HG03354 (cell line): ENCODE measurements at regions not wholly inside any gene's neighbourhood (a gene's known extent, or its start where the extent isn't known, plus 50 kb on each side); places are given as distances from the start of the nearest gene placed in this dataset.

Experiments used
- ATAC-seq: cut with Tn5 transposase; IDR thresholded peaks from one replicate; pipeline ENCODE4 v1.9.1; 2021; ENCODE audit warnings: mild to moderate bottlenecking; ENCODE audit not compliant: unreplicated experiment, poor library complexity, severe bottlenecking

DNA sequence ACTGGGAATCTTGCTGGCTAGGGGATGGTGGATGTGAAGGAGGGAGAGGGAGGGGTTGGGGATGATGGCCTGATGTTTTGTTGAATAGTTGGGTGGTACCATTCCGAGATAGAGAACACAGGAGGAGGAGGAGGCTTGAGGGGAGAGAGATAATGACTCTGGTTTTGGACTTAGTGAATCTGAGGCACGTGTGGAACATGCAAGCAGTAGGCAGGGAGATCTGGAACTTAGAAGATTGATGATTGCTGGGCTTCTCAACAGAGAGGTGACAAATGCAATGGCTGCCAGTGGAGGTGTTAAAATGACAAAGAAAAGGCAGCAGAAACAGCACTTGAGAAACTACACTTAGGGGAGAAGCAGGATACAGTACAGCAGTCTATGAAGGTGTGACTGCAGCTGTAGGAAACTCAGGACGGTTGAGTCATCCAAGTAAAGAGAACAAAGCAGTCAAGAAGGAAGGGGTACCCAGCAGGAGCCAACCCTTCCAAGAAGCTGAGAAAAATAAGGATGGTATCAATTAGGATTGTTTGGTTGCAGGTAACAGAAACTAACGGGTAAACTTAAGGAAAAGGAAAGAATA lies 186.8 kb upstream of the FOXN2 start:
- ATAC-seq = no peak

DNA sequence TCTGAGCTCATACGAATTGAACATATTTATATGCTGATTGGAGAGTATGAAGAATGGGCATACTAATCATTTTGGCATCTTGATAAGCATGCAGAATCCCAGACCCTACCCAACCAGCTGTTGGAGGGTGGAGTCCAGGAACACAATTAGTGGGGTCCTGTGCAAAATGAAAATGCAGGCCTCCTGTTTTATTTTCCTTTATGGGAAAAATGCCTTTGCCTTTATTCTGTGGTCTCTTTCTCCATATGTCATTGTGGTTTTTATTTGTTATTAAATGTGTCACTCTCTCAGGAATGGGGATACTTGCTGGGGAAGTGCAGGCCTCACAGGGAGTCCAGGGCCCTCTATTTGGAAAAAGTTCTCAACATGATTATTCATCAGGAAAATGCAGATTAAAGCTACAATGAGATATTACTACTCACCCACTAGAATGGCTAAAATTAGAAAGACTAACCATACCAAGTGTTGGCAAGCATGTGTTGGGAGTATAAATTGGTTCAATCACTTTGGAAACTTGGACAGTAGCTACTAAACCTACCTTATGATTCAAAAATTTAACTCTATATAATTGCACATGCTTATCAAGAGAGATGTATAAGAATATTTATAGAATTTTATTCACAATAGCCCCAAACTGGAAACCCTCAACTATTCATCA lies 185.1 kb upstream of the FOXN2 start:
- ATAC-seq = no peak

DNA sequence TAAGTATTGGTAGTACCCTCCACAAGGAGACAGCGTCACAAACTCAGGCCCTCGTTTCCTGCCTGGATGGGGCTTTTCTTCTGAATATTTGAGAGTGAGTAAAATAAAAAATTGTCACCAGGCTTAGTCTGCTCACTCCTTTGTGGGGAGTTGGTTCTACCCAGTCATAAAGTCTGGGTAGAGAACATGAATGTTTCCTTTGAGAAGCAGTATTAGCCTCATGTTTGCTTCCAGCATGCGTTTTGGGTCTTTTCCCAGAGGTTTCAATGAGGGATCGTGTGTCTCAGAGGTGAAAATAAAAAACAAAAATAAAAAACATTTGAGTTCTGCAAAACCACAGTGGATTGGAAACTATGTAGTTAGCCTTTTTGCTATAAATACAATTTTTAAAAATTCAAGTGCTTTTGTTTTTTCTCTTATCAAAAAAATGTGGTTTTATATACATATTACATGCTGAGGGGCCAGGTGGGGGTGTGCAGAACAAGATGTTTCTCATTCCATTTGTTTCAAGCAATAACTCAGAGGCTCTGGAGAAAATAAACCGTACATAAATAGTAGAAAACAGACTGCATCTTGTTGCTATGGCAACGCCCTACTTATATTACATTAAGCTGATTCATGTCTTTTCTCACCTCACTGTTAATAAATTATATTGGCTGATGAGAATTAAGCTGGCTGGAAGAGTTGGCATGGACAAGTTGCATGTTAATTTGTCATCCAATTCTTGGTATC lies 182.8 kb upstream of the FOXN2 start:
- ATAC-seq = no peak

DNA sequence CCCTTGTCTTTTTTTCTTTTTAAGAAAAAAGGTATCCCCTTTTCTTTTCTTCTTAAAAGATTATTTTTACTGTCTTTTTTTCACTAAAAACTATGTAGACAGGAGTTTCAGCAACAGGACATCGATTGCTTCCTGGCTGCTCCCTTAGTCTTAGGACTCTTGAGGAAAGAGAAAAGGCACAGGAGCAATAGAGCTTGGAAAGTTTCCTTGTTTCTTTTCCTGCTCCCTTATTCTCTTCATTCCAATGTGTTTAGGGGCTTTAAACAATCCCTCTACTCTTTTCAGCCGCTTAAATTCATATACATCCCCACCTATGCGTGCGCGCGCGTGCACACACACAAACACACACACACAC lies 182.2 kb upstream of the FOXN2 start:
- ATAC-seq = no peak

DNA sequence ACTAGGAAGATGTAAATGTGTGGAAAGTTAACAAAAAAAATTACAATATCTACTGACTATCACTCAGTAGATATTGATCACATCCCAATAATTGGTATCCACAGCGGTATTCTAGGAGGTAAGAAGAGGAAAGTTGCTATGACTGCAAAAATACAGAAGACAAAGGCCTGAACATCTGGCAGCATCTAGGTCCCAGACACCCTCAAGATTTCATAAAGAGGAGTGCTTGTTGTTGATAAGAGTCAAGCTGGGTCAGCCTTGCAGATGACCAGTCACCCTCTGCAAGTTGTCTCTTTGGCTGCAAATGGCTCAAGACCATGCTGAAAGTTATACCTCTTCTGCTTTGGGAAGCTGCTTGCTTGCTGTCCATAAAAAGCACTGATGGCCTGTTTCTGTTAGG lies 179.8 kb upstream of the FOXN2 start:
- ATAC-seq = no peak

DNA sequence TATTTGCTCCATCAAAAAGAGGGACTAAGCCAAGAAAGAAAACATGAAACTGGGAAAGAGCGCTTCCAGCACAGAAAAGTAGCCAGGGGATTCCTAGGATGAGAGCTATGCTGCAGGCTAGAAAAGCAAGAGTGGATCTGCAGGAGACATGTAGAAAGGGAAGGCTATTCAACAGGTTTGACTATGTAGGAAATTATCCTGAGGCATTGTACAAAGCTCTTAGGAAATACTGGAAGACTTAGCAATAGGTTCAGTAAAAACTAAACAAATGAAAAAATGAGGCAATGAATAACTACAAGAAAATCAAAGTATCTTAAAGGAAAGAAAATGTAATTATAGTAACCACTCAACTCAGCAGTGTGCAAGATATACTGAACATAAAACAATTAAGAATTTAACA lies 178.7 kb upstream of the FOXN2 start:
- no peak for ATAC-seq

DNA sequence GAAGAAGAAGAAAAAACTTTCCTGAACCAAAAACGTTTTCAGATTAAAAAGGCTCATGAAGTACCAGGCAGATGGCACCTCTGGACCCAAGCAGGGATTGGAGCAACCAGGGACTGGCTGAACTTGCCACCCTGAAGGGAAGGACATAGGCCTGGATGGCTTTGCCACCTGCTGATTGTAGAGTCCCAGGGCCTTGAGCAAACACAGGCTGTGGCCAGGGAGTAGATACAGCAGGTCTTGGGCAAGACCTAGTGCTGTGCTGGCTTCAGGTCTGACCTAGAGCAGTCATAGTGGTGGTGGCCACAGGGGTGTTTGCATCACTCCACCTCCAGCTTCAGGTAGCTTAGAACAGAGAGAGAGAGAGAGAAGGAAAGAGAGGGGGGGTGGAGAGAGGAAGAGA lies 176.7 kb upstream of the FOXN2 start:
- no peak for ATAC-seq

DNA sequence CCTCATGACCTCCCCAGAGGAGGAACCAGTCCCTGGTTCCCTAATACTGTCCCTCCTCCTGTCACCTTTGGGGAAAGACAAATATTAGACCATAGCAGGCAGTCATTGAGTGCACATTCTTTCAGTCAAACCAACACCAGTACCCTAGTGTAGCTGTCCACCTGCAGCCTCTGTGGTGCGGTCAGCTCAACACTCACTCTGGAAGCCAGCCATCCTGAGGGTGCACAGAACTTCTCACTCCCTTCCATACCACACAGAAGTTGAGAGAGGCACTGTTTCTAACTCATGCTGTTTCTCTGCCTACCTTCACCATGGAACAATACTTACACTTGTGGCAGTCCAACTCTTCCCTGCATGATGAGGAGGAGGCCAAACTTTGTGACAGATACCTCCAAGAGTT lies 175.6 kb upstream of the FOXN2 start:
- no peak for ATAC-seq

DNA sequence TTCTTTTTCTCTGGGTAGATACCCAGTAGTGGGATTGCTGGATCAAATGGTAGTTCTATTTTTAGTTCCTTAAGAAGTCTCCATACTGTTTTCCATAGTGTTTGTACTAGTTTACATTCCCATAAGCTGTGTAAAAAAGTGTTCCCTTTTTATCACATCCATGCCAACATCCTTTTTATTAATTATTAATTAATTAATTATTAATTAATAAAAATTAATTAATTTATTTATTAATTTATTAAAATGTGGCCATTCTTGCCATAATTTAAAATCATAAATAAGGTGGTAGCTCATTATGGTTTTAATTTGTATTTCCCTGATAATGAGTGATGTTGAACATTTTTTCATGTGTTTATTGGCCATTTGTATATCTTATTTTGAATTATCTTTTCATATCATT lies 173.9 kb upstream of the FOXN2 start:
- ATAC-seq = no peak

DNA sequence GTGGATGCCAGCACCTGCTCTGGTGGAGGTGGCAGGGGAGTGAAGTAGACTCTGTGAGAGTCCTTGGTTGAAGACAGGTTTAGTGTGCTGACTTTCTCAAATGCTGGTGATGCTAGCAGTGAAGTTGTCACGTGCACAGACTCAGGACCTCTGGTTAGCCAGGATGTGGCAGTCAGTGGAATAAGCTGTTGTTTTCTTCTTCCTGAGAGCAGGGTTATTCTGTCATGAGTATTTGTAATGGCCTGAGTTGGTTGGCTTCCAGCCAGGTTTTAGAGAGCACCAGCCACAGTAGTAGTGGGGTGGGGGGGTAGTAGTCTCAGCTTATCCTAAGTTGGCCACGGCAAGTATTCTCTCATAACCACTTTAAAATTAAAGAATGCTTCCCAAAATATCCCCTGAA lies 169.7 kb upstream of the FOXN2 start:
- no peak for ATAC-seq

DNA sequence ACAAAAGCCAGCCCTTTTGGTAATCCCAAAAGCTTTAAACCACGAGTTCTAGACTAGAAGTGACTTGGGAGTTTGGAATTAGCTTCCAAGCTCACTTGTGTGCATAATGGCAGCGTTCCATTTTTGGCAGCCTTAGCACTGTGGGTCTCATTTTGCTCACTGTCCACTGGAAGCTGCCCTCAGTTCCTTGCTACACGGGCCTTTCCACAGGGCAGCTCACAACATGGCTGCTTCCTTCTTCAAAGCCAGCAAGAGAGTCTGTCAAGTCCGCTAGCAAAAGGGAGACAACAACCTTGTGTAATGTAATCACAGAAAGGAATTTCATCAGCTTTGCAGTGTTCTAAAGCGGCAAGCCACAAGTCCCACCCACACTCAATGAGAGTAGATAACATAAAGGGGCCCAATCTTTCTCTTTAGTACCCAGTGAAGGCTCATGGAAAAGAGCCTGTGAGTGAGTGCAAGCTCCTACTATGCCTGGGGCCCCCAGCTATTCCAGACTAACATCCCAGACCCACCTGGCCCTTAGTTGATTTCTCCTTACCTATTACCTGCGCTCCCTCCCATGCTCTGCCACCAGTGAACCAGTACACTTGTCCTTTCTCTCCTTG lies 168.5 kb upstream of the FOXN2 start:
- no peak for ATAC-seq

DNA sequence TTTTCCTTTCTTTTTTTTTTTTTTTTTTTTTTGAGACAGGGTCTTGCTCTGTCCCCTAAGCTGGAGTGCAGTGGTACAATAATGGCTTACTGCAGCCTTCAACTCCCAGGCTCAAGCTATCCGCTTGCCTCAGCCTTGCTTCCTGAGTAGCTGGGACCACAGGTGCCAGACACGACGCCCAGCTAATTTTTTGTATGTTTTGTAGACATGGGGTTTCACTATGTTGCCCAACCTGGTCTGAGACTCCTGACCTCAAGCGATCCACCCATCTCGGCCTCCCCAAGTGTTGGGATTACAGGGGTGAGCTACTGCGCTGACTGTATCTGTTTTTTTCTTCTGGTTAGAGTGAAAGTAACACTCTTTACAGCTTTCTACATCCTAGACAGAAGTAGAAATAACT lies 167.9 kb upstream of the FOXN2 start:
- ATAC-seq = no peak

DNA sequence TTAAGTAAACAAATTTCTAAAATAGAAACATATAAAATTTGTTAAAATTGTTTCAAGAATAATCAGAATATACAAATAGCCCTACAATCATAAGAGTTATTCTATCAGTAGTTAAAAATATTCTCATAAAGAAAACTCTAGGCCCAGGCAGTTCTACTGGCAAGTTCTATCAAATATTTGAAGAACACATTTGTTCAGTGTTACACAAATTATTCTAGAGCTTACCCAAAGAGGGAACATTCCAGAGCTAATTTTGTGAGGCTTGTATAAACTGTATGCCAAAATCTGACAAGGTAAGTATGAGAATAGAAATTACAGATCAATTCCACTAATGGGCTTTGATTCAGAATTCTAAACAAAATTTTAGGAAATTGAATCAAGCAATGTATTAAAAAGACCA lies 166.8 kb upstream of the FOXN2 start:
- no peak for ATAC-seq

DNA sequence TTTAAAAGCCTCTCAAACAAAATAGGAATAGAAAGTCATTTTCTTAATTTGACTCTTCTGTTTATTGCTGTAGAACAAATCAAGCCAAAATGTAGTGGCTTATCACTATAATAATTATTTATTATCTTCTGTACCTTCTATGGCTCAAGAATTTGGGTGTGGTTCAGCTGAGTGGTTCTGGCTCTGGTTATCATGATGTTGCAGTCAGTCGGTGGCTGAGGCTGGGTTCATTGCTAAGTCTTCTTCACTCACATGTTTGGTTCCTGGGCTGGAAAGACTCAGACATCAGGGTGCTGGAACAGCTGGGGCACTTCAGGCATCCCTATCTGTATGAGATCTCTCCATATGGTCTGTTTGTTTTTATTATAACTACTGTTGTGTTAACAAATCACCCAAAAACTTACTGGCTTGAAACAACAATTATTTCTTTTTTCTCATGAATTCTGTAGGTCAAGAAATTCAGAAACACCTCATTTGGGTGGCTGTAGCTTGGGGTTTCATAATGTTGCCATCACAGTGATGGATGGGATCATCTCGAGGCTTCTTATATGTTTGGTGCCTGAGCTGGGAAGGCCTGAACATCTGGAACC lies 165.5 kb upstream of the FOXN2 start:
- ATAC-seq = no peak

DNA sequence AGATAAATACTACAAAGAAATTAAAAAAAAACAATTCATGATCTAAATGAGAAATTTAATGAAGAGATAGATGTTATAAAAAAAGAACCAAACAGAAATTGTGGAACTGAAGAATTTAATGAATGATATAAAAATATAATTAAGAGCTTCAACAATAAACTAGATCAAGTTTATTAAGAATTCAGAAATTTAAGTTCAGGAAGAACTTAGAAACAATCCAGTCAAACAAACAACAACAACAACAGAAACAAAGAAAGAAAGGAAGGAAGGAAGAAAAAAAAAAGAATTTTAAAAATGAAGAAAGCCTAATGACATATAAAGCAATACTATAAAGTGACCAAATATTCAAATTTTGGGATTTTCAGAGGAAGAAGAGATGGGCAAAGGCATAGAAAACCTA lies 157.3 kb upstream of the FOXN2 start:
- no peak for ATAC-seq

DNA sequence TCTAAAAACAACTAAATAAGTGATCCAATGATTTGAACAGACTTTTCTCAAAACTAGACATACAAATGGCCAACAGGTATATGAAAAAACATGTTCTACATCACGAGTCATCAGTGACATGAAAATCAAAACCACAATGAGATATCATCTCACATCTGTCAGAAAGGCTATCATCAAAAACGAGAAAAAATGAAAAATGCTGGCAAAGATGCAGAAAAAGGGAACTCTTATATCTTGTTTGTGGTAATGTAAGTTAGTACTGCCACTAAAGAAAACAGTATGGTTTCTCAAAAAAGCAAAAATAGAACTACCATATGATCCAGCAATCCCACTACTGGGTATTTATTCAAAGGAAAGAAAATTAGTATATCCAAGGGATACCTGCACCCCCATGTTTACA lies 152.9 kb upstream of the FOXN2 start:
- no peak for ATAC-seq

DNA sequence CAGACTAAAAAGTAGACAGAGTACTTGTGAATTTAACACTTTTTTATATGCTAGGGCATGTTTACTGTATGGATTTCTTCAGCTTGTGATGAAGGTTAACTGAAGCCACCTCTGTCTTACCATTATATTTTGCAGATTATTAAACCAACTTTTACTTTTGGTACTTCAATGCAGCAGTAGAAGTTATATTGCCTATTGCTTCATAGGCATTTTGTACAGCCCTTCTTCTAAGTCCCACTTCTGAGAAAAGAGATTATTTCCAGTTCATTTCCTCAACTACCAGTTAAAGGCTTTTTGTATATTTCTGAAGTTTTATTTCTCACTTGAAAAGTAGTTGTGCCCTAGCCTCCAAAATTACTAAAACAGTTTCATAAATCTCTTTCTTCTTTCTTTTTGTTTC lies 151.7 kb upstream of the FOXN2 start:
- ATAC-seq = no peak

DNA sequence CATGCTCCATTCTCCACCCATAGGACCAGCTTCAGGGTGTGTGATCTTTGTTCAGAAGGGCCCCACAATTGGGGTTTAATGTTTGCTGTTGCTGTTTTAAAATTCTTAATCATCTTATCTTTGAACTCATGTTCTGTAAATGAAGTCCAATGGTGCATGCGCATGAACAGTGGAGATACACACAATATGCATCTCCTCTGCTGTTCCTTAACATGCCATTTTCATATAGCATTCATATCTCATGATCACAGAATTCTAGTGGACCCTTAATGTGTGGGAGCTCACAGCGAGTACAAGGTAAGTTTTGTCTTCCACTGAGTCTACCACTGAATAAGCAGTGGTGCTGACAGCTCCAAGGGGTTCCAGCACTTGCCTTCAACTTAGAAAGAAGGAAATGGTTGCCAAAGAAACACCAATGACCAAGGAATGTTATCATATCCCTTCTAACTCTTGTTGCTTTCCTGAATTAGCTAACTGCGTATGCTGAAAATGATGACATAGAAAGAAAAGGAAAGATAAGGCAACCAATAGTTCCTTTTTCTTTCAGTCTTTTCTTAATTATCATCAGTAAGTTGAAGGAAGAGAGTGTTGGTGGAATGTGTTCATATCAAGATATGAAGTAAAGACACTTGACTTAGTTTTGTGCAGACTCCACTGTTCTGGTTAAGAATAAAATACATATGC lies 149.3 kb upstream of the FOXN2 start:
- ATAC-seq = no peak

DNA sequence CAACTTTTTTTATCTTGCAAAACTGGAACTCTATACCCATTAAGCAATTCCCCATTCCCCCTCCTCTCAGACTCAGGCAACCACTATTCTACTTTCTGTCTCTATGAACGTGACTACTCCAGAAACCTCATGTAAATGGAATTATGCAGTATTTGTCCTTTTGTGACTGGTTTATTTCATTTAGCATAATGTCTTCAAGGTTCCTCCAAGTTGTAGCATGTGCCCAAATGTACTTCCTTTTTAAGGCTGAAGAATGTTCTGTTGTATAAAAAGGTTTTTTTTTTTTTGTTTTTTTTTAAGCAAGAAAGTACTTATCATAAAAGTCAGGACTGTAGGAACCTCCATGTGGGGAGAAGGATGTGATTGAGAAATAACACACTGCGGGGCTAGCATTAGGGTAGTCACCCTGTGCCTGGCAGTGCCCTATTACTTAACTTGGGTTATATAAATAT lies 145.3 kb upstream of the FOXN2 start:
- no peak for ATAC-seq

DNA sequence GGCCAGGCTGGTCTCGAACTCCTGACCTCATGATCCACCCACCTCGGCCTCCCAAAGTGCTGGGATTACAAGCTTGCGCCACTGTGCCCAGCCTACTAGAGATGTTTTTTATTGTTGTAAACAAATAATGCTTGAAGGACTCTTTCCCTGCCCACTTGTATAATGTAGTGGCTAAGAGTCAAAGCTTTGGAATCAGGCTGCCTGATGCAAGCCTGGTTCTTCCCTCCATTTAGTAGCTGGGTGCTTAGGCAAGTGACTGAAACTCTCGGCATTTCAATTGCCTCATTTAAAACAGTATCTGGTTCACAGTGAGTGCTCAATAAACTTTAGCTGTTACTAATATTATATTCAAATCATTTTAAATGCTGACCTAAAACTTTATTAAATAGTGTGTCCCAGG lies 144.2 kb upstream of the FOXN2 start:
- ATAC-seq = no peak
